HG02840 (cell line): ENCODE measurements at regions not wholly inside any gene's neighbourhood (a gene's known extent, or its start where the extent isn't known, plus 50 kb on each side); places are given as distances from the start of the nearest gene placed in this dataset.
"Not testable (repeated sequence)": the region's sequence is repeated elsewhere in the genome, so short reads cannot be mapped to it uniquely, and the experiment has no call there.

Experiments
- ATAC-seq: cut with Tn5 transposase; IDR thresholded peaks from one replicate; pipeline ENCODE4 v1.9.1; 2021; ENCODE audit warnings: mild to moderate bottlenecking, moderate library complexity, moderate number of reproducible peaks; ENCODE audit not compliant: unreplicated experiment, low FRiP score

DNA sequence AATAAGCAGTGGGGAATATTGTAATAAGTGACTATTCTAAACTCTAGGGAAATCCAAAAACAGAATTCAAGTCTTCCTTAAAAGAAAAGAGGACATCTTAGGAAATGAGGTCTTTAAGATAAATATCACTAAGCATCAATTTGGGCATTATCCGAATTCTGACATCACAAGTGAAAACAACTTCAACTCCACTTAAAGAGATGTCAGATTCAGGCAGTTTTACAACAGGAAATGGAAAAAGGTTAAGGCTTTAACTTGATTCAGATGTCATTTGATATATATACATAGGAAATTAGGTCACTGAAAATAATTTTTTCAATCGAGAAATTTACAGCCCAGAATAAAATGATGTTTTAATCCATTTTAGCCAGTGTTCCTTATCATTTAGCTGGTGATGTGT is 435.4 kb downstream of the SETD4 start:
- ATAC-seq, result no peak

- no peak for ATAC-seq
These were observed 437.7 kb downstream of the SETD4 start for GRCh38 chr21:35622612-35623011.

- ATAC-seq, result no peak
These were observed 441.1 kb downstream of the SETD4 start for GRCh38 chr21:35619184-35619583.

- ATAC-seq, result no peak
These were observed 442.8 kb downstream of the SETD4 start for GRCh38 chr21:35617491-35617890.

DNA sequence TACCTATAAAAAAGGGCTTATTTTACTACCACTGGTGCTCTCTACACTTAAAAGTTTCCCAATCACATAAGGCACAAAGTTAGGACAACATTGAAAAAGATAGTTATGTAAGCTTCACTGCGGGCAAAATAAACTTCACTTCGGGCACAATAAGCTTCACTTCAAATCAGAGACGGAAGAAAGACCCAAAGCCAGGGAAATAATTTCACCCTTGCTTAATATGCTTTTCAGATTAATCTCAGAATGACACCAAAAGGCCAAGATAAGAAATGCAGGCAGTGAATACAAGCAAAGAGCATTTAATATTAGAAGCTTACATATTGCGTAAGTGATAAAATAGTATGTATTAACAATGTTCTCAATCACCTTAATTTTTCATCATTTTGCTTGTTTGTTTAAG is 444.2 kb downstream of the SETD4 start:
- ATAC-seq, result no peak

DNA sequence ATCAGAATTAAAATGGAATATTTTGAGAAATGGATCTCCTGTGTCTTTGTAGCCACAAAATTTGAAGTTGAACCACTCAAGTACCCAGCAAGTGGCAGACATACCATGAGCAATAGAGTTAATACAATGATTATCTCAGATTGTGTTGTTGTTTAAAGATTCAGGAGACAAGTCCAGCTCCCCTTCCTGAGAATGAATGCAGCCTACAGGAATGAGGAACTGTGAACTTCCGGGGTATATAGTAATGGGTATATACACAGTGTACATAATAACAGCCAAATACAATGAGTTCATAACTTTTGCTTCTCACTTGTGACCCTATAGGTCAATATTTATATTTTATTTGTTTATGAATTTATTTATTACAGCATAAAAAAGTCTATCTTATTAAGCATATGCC is 445.0 kb downstream of the SETD4 start:
- no peak for ATAC-seq

- no peak for ATAC-seq
These were observed 445.9 kb downstream of the SETD4 start for GRCh38 chr21:35614396-35614921.

GRCh38 chr21:35611708-35612132 is 448.6 kb downstream of the SETD4 start:
- no peak for ATAC-seq

- no peak for ATAC-seq
These were observed 451.1 kb downstream of the SETD4 start for GRCh38 chr21:35609263-35609662.

- no peak for ATAC-seq
These were observed 452.9 kb downstream of the SETD4 start for GRCh38 chr21:35607406-35607805.

- ATAC-seq, result no peak
These were observed 453.7 kb downstream of the SETD4 start for GRCh38 chr21:35606578-35606977.

GRCh38 chr21:35606146-35606545 is 454.2 kb downstream of the SETD4 start:
- no peak for ATAC-seq

DNA sequence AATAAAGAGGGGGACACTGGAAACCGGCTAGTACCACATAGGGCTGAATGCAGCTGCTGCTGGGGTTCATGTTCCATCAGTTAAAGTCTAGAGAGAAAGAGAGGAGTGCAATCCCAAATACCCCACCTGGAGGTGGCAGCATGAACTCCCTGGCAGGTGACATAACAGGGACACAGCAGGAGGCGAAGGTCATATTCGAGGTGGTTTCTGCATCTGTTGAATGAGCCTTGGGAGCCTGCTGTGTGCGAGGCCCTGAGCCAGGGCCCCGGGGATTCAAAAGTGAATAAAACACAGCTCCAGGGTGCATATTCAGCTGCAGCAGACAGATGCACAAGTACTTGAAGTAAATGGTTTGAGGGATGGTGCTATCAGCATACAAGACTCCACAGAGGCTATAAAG is 456.8 kb downstream of the SETD4 start:
- ATAC-seq, result no peak

- ATAC-seq, result no peak
These were observed 457.4 kb downstream of the SETD4 start for GRCh38 chr21:35602811-35603362.

DNA sequence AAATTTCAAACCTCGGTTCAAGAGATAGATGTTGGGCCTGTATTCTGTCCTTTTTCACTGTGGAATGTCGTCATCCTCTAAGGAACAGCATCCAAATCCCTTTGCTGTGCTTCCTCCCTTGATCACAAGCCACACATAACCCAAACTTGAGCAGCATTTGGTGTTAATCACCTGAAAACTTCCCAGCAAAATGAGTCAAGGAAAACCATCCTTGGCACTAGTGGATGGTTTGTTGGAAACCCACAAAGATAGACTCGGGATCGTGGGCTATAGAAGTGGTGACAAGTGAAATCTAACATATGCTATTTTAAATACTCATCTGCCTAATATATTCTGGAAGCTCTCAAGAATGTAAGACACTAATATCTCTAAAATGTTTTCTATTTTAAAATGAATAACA is 459.1 kb downstream of the SETD4 start:
- no peak for ATAC-seq

- no peak for ATAC-seq
These were observed 461.2 kb downstream of the SETD4 start for GRCh38 chr21:35599164-35599563.

DNA sequence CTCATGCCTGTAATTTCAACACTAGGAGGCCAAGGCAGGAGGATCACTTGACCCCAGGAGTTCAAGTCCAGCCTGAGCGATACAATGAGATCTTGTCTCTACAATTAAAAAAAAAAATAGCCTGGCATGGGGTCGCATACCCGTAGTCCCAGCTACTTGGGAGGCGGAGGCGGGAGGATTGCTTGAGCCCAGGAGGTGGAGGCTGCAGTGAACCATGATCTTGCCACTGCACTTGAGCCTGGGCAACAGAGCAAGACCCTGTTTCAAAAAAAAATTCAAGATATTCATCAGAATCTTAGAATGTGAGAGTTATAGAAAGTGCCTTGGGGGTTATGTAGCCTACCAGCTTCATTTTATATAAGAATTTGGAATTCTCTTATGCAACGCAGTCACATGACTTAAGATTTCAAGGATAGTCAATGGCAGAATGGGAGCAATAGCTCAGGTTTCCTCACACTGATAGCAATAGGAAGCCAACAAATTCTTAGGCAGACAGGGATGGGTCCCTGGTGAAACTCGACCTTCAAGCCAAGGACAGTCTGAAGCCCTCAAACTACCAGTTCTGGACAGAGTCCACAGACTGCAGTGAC is 462.5 kb downstream of the SETD4 start:
- no peak for ATAC-seq

DNA sequence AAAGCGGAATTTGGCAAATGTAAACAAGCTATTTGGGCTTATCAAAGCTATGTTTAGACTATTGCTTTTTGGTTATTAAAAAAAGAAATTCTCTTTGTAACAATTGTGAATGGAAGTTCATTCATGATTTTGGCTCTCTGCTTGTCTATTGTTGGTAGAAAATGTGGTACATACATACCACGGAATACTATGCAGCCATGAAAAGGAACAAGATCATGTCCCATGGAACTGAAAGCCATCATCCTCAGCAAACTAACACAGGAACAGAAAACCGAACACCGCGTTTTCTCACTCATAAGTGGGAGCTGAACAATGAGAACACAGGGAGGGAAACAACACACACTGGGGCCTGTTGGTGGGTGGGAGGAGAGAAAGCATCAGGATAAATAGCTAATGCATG is 465.4 kb downstream of the SETD4 start:
- ATAC-seq, result no peak

- no peak for ATAC-seq
These were observed 467.3 kb downstream of the SETD4 start for GRCh38 chr21:35593000-35593502.

DNA sequence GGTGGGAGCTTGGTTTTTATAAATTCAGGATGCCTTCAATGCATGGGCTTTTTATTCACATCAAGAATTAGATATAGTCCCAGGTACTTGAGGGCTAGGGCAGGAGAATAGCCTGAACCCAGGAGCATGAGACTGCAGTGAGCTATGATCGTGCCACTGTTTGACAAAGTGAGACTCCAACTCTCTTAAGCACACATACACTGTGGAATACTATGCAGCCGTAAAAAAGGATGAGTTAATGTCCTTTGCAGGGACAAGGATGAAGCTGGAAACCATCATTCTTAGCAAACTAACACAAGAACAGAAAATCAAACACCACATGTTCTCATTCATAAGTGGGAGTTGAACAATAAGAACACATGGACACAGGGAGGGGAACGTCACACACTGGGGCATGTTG is 470.0 kb downstream of the SETD4 start:
- not testable (repeated sequence) for ATAC-seq

GRCh38 chr21:35587841-35588380 is 472.4 kb downstream of the SETD4 start:
- no peak for ATAC-seq

DNA sequence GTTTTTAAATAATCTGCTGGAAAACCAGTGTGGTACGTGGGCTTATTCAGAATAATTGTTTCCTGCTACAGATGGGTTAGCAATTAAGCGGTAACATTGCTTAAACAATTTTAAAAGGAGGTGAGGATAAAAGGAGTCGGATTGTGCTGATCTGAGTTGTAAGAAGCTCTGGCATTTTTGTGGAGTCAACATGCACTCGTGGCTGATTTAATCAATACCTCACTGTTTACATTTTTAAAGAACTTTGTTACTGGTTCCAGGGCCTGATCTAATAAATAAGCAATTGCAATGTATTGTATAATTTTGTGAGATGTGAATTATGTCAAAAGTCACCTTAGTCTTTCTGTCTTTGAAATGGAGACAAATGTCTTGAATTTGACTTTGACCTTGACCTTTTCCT is 474.0 kb downstream of the SETD4 start:
- ATAC-seq, result no peak
